ENCODE measurements at regions not wholly inside any gene's neighbourhood (a gene's known extent, or its start where the extent isn't known, plus 50 kb on each side); places are given as distances from the start of the nearest gene placed in this dataset.

- peaks cover 13% of the 10 kb centered on the region for H3K4me1 Mint-ChIP-seq
- Histone ChIP-seq H3K79me2 (replicated peaks; ENCODE audit: insufficient read depth) (no peaks in the 10 kb centered on the region), H3K9me2 (ENCODE audit: insufficient read depth) (no peaks in the 10 kb centered on the region), H2AFZ (no peak overlapping the region), H3K4me2 (no peak overlapping the region), H3K4me3 (no peak overlapping the region), H3F3A (replicated peaks; ENCODE audit: low read depth) (no peaks in the 10 kb centered on the region), H3K27ac (ENCODE audit: low read depth) (no peak overlapping the region), H3K36me3 (ENCODE audit: insufficient read depth) (no peaks in the 10 kb centered on the region), H3K27me3 (ENCODE audit: insufficient read depth) (no peaks in the 10 kb centered on the region), H3K4me1 (ENCODE audit: insufficient read depth) (no peaks in the 10 kb centered on the region; the same call in 1 of the 2 replicates), H4K20me1 (replicated peaks; ENCODE audit: insufficient read depth) (no peaks in the 10 kb centered on the region)
- no peaks in the 10 kb centered on the region for H3K9me3 Mint-ChIP-seq
- DNase-seq (ENCODE audit: low spot score) (no peak), ATAC-seq (no peak)
- TF ChIP-seq, protein P1, sequence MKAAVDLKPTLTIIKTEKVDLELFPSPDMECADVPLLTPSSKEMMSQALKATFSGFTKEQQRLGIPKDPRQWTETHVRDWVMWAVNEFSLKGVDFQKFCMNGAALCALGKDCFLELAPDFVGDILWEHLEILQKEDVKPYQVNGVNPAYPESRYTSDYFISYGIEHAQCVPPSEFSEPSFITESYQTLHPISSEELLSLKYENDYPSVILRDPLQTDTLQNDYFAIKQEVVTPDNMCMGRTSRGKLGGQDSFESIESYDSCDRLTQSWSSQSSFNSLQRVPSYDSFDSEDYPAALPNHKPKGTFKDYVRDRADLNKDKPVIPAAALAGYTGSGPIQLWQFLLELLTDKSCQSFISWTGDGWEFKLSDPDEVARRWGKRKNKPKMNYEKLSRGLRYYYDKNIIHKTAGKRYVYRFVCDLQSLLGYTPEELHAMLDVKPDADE (IDR thresholded peaks at IDR 0.05) = no peak
- TF ChIP-seq JUNB (IDR thresholded peaks at IDR 0.05; ENCODE audit: unreplicated experiment) (no peak), EZH2 (IDR thresholded peaks at IDR 0.05; ENCODE audit: low read depth, unreplicated experiment) (no peak), EZH2phosphoT487 (IDR thresholded peaks at IDR 0.05; ENCODE audit: unreplicated experiment) (no peak), NANOG (IDR thresholded peaks at IDR 0.05; ENCODE audit: borderline replicate concordance) (no peak), CREB1 (CRISPR knock-in tag; IDR thresholded peaks at IDR 0.05; ENCODE audit: low read depth) (no peak), STAT1 (IDR thresholded peaks at IDR 0.05; ENCODE audit: unreplicated experiment) (no peak), REST (IDR thresholded peaks at IDR 0.05; ENCODE audit: unreplicated experiment) (no peak), ZNF462 (CRISPR knock-in tag; IDR thresholded peaks at IDR 0.05) (no peak), ZNF331 (CRISPR knock-in tag; IDR thresholded peaks at IDR 0.05; ENCODE audit: low read depth) (no peak), CTCF (conservative IDR thresholded peaks at IDR 0.05; ENCODE audit: low read depth in 2 of 2) (no peak), ZNF114 (CRISPR knock-in tag; IDR thresholded peaks at IDR 0.05) (no peak), POLR2AphosphoS5 (IDR thresholded peaks at IDR 0.05; ENCODE audit: low read depth) (no peak)
- peaks cover 2% of the 10 kb centered on the region for H3K27me3 Mint-ChIP-seq (ENCODE audit: insufficient read depth, low read depth, poor library complexity)
- no peak overlapping the region for H3K4me3 Mint-ChIP-seq
- H3K36me3 Mint-ChIP-seq (ENCODE audit: low read depth) = no peaks in the 10 kb centered on the region
- H3K27ac Mint-ChIP-seq = peak overlapping the region; percentile 71; the same call in 1 of the 2 replicates
Measured at GRCh38 chr4:29415771-29416170, 1304.4 kb upstream of the PCDH7 start.
